Kidney glomerular epithelial cell (primary cell): ENCODE measurements at regions not wholly inside any gene's neighbourhood (a gene's known extent, or its start where the extent isn't known, plus 50 kb on each side); places are given as distances from the start of the nearest gene placed in this dataset.
"Not testable (repeated sequence)": the region's sequence is repeated elsewhere in the genome, so short reads cannot be mapped to it uniquely, and the experiment has no call there.

Source experiments
- DNase-seq: peaks from one replicate; lab custom pipeline; 2025; lab: John Stamatoyannopoulos, UW

DNA sequence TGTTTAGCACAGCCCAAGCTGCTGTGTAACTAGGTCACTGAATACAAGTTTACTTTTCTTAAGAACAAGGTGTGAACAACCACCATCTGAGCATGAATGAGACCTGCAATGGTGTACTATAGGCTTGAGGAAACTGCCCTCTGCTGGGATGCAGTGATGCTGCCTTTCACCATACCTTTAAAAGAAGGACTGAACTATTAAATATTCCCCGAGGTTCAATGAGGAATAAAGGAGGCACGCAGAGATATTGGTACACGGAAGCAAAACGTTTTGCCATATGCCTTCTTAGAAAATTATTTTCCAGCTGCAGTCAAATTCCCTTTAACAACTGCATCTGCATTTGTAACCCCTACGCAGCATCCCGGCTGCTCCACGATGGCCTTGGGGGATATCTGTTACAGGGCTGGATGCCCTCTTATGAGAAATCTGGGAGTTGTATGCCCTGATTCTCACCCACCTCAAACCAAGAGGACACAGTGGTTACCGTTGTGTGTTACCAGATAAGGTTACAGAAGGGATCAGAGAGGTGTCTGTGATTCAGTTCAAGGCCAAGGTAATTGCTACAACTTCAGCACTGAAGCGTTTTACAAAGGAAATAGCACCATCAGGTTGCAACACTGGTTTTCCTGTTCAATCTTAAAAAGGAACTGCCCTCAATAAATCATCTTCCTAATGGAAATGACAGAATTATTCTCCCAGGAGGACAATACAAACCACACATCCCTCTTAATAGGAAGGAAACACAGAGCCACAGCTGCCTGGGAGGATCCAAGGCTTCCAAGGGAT, 470.5 kb downstream of the LTN1 start:
- peak; percentile 16 for DNase-seq

DNA sequence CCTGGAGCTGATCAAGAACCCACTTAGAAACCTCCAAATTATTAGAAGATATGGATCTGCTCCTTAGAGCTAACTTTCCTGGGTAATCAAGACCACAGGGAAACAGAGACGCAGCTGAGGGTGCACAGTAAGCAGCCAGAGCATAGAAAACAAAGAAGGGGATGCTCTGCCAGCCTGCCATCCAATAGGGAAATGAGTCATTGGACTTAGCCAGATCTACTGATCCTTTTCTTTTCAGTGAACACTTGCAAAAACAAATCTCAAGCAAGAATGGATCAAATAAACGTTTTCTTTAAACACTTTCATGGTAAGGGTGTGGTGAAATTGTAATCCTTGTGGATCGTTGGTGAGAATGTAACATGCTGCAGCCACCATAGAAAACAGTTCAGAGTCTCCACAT, 474.0 kb downstream of the LTN1 start:
- DNase-seq = no peak

DNA sequence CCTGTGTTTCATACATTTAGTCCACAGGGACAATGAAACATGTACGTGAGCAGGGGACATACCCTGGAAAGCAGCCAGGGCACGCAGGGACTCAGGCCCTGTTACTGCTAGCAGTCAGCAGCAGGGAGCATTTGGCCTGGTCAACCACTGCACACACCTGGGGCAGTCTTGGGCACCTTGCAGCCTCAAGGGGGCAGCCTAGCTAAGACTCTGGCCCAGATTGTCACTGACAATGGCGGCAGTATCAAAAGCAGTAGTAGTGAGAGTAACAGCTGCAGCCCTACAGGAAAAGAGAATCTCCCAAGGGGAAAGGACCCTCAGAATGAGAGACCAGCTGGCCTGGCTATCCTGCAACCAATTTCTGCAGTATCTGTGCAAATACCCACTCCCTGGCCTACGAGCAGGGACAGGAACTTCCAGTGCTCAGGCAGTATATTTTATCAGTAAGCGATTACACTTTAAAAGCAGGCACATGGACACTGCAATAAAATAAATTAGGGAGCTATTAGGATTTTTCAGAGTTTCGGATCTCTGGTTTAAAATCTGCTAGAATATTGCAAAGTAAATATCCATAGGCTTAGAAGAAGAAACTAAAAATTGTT, 475.6 kb downstream of the LTN1 start:
- peak; percentile 21 for DNase-seq

GRCh38 chr21:28516021-28516420, 476.7 kb downstream of the LTN1 start:
- DNase-seq = no peak

- no peak for DNase-seq
Observed at GRCh38 chr21:28513428-28513827, 479.2 kb downstream of the LTN1 start.

GRCh38 chr21:28509031-28509430, 483.6 kb downstream of the LTN1 start:
- DNase-seq = no peak

DNA sequence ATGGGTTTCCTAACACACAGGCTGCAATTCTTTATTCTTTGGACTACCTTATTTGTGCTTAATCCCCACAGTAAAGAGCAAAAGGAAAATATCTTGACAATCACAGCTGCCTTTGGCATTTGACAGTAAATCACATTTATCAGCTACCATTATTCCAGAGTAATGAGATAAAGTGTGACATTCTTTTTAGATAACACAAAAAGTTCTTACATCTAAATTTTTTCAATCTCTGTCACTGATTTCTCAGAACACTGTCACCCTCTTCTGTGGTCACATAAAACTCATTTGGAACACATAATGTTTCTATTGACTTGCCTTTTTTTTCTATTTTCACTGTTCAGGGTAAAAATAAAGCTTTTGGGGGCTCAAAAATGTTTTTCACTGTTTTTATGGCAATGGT, 484.6 kb downstream of the LTN1 start:
- DNase-seq = no peak

DNA sequence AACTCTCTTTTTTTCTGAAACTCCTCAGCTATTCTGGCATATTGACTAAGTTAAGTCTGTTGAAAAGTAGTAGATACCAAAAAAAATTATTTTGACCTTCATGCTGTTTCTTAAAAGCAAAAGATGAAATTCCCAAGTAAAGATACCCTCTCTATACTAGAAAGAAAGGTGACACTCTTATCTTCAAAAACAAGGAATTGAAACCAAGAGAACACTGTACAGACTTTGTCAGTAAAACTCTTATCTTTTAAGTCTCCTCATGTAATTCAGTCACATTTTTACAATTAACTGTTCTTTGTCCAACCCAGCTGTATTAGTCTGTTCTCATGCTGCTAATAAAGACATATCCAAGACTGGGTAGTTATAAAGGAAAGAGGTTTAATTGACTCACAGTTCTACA, 496.2 kb downstream of the LTN1 start:
- DNase-seq = no peak

DNA sequence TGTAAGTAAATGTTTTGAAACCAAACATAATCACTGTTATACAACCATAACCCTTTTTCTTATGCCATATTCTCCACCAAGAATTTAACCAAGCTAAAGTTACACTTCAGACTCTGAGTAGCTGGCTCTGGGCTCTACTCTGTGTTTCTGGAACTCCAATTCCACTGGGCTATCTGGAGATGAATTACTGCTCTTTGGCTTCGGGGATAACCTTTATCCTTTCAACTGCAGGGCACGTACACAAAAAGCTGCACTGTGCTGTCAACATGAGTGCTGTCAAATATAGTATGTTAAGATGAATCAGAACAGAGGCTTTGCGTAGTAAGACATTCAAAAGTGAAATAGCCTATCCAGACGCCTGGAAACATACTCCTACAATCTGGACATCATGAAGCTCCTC, 500.6 kb downstream of the LTN1 start:
- no peak for DNase-seq

GRCh38 chr21:28489821-28490350, 502.8 kb downstream of the LTN1 start:
- DNase-seq = no peak

GRCh38 chr21:28489162-28489561, 503.5 kb downstream of the LTN1 start:
- peak; percentile 28 for DNase-seq

- no peak for DNase-seq
Observed at GRCh38 chr21:28487455-28488070, 505.1 kb downstream of the LTN1 start.

DNA sequence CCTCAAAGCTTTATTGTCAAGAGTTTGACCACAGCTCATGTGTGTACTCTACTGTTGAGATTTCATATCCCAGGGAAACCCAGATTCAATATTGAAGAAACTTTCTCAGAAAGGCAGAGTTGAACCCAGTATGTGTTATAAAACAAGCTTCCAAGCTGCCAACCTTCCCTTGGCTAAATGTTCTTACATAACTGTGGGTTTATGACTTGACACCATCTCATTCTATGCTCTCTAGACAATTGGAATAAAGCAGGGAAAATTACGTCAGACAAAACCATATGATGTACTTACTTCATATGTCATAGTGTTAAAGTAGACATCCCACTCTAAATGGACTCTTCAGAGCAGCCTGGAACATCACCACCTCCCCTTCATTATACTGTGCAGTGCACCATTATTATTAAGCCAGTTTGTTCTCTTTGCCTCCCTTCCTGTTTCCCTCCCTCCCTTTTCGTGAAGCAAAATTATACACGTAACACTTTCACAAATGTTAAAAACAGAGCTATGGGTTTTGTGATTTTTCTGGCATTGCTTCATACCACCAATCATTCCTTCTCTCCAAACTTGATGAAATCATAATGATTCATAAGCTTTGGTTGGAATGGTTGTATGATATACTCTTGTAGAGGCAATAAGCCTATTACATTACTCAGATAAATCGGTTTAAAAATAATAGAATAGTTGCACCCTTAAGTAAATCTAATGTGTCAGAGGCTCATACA, 507.2 kb downstream of the LTN1 start:
- no peak for DNase-seq

GRCh38 chr21:28483301-28484035, 509.2 kb downstream of the LTN1 start:
- DNase-seq = no peak

DNA sequence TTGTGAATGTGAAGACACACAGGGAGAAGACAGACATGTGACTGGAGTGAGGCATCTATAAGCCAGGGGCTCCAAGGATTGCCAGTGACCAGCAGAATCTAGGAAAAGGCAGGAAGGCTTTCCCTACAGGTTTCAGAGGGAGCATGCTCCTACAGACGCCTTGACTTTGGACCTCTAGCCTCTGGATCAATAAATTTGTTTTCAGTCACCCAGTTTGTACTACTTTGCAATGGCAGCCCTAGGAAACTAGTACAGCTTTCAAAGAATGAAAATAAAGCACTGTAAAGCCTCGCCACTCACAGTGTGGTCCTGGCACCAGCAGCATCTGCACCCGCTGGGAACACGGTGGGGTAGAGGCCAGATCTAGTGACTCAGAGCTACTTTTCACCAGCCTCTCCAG, 510.0 kb downstream of the LTN1 start:
- DNase-seq = no peak

DNA sequence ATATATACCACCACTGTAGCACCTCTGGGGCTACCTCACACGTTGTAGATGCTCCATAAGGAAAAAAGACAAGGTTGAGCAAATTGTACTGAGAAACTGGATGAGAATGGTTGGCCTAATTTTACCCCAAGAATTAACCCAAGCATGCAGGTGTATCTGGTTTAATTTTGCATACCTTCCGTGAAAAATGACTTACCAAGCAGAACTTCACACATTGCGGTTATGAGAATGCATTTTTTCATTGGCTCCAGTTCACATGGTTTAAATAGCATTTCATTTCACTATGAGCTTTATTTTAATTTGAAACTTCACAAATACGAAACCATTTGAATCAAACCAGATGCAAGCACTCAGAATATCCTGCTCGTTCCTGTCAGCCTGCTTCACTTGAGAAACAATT, 512.2 kb downstream of the LTN1 start:
- DNase-seq = no peak

- no peak for DNase-seq
Observed at GRCh38 chr21:28473530-28474220, 519.0 kb downstream of the LTN1 start.

DNA sequence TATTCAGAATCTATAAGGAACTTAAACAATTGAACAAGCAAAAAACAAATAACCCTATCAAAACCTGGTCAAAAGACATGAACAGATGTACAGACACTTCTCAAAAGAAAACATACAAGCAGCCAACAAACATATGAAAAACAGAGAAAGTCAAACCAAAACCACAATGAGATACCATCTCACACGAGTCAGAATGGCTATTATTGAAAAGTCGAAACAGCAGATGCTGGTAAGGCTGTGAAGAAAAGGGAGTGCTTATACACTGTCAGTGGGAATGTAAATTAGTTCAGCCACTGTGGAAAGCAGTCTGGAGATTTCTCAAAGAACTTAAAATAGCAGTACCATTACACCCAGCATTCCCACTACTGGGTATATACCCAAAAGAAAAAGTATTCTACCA, 520.1 kb downstream of the LTN1 start:
- not testable (repeated sequence) for DNase-seq

DNA sequence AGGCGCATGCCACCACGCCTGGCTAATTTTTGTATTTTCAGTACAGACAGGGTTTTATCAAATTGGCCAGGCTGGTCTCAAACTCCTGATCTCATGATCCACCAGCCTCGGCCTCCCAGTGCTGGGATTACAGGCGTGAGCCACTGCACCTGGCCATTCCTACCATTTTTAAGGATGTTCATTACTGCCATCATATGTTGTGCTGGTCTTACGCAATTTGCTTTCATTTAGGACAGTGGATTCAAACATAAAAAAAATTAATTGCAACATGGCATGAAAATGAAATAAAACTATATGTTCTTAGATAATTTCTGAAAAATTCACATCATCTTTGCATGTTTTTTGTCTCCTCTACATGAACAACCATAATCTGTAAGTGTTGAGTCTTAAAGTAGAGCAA, 527.7 kb downstream of the LTN1 start:
- no peak for DNase-seq

DNA sequence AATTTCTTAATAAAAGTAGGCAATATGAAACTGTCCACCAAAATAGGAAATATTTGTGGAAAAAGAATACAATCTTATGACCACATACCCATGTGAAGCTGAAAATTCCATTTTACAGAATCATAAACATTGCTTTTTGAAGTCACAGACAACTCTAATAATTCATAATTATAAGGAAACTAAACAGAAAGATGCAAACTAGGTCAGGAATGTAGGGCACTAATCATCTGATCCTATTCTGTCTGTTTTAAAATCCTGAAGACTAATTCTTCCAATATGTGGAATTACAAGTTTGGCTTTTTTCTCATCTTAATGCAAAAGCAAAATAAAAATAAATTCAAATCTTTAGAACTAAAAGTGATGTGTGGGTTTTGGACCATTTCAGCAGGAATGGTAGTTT, 528.6 kb downstream of the LTN1 start:
- DNase-seq = no peak

DNA sequence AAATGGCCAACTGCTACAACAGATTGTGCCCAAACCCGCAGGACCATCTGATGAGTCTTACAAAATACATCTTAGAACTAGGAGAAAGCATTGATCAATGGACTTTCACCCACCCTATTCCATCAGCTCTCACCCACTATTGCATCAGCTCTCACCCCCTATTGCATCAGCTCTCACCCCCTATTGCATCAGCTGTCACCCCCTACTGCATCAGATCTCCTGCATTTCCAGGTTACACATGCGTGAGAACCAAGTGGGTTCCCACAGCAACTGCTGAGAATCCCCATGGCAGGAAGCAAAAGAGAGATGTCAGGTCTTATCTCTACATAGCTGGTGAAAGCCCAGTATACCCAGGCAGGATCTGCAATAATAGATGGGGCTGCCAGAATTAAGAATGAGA, 533.5 kb downstream of the LTN1 start:
- DNase-seq = no peak
